Naive thymus-derived CD8-positive, alpha-beta T cell (primary cell): ENCODE measurements at regions not wholly inside any gene's neighbourhood (a gene's known extent, or its start where the extent isn't known, plus 50 kb on each side); places are given as distances from the start of the nearest gene placed in this dataset.

Experiments
- ATAC-seq, 2 donors: fragments of 150-1000 bp; cut with Tn5 transposase in 1 of 2; sonication (Bioruptor Pico), chemical (Tn5 transposase) in 1 of 2; 1 replicate in 1 of 2; 2 replicates in 1 of 2; pipeline ENCODE4 v1.10.0; 2021; ENCODE audit warnings: mild to moderate bottlenecking in 2 of 2, moderate library complexity in 2 of 2
- POLR2A ChIA-PET: fragments of 350-600 bp; sonication (Branson Sonifier 250); formaldehyde crosslinking; loops from one replicate; lab custom pipeline; 2021; ENCODE audit warnings: antibody characterized with exemption; lab: Charles Lee
- DNase-seq, 10 donors: peaks; one replicate each; pipeline versions ENCODE4 v3.0.0 to v3.0.0-alpha.2; 2020 to 2022
- H3K27ac Mint-ChIP-seq, 10 donors: one replicate each; pipeline ENCODE4 v1.8.0; 2020 to 2022; ENCODE audit warnings: mild to moderate bottlenecking in 10 of 10, mixed read lengths in 10 of 10, moderate library complexity in 4 of 10, inconsistent platforms in 1 of 10
- H3K27me3 Mint-ChIP-seq, 5 donors: one replicate each; pipeline ENCODE4 v1.8.0; 2021 to 2022; ENCODE audit warnings: mixed read lengths in 5 of 5
- H3K36me3 Mint-ChIP-seq, 3 donors: one replicate each; pipeline ENCODE4 v1.8.0; 2020 to 2022; ENCODE audit warnings: mixed read lengths in 3 of 3, mild to moderate bottlenecking in 2 of 3, inconsistent platforms in 1 of 3
- H3K4me1 Mint-ChIP-seq, 4 donors: one replicate each; pipeline ENCODE4 v1.8.0; 2021 to 2022; ENCODE audit warnings: mixed read lengths in 4 of 4
- H3K4me3 Mint-ChIP-seq, 10 donors: one replicate each; pipeline ENCODE4 v1.8.0; 2020 to 2022; ENCODE audit warnings: mild to moderate bottlenecking in 10 of 10, mixed read lengths in 10 of 10, moderate library complexity in 6 of 10, inconsistent platforms in 1 of 10
- H3K9me3 Mint-ChIP-seq, 9 donors: one replicate each; pipeline ENCODE4 v1.8.0; 2020 to 2022; ENCODE audit warnings: mixed read lengths in 9 of 9, mild to moderate bottlenecking in 3 of 9, inconsistent platforms in 1 of 9, moderate library complexity in 1 of 9

GRCh38 chr7:11952972-11953371 is 121.0 kb upstream of the THSD7A start:
- no peaks in the 10 kb centered on the region for H3K4me1 Mint-ChIP-seq
- H3K9me3 Mint-ChIP-seq = peaks cover 0 to 7% (median 4%) of the 10 kb centered on the region in 9 donors
- POLR2A ChIA-PET = no interaction called here
- DNase-seq (no peak), ATAC-seq (no peak)
- H3K4me3 Mint-ChIP-seq = no peak overlapping the region
- peaks cover 0 to 6% (median 0%) of the 10 kb centered on the region in 5 donors for H3K27me3 Mint-ChIP-seq
- no peak overlapping the region for H3K27ac Mint-ChIP-seq
- no peaks in the 10 kb centered on the region for H3K36me3 Mint-ChIP-seq

GRCh38 chr7:11956991-11957390 is 125.0 kb upstream of the THSD7A start:
- H3K27me3 Mint-ChIP-seq = peaks cover 0 to 6% (median 0%) of the 10 kb centered on the region in 5 donors
- H3K4me3 Mint-ChIP-seq = no peak overlapping the region
- no peak overlapping the region for H3K27ac Mint-ChIP-seq
- POLR2A ChIA-PET = no interaction called here
- H3K4me1 Mint-ChIP-seq = no peaks in the 10 kb centered on the region
- H3K36me3 Mint-ChIP-seq = no peaks in the 10 kb centered on the region
- H3K9me3 Mint-ChIP-seq = peaks cover 0 to 2% (median 0%) of the 10 kb centered on the region in 9 donors
- no peak for DNase-seq
- ATAC-seq = no peak

GRCh38 chr7:11957956-11958355 is 126.0 kb upstream of the THSD7A start:
- ATAC-seq = no peak
- no peak overlapping the region for H3K27ac Mint-ChIP-seq
- no peak overlapping the region for H3K4me3 Mint-ChIP-seq
- H3K27me3 Mint-ChIP-seq = peaks cover 0 to 6% (median 0%) of the 10 kb centered on the region in 5 donors
- H3K9me3 Mint-ChIP-seq = peaks cover 0 to 7% (median 0%) of the 10 kb centered on the region in 9 donors
- H3K4me1 Mint-ChIP-seq = no peaks in the 10 kb centered on the region
- no peak for DNase-seq
- POLR2A ChIA-PET = no interaction called here
- H3K36me3 Mint-ChIP-seq = no peaks in the 10 kb centered on the region

- H3K9me3 Mint-ChIP-seq = peaks cover 0 to 13% (median 2%) of the 10 kb centered on the region in 9 donors
- ATAC-seq = no peak
- H3K4me1 Mint-ChIP-seq = no peaks in the 10 kb centered on the region
- no peaks in the 10 kb centered on the region for H3K36me3 Mint-ChIP-seq
- H3K4me3 Mint-ChIP-seq = no peak overlapping the region
- H3K27ac Mint-ChIP-seq = no peak overlapping the region
- peaks cover 0 to 6% (median 0%) of the 10 kb centered on the region in 5 donors for H3K27me3 Mint-ChIP-seq
- POLR2A ChIA-PET = no interaction called here
- DNase-seq = no peak
Observed at GRCh38 chr7:11959121-11959520, 127.1 kb upstream of the THSD7A start.

GRCh38 chr7:11960621-11961020 is 128.6 kb upstream of the THSD7A start:
- no peak overlapping the region for H3K4me3 Mint-ChIP-seq
- POLR2A ChIA-PET = no interaction called here
- no peak overlapping the region for H3K27ac Mint-ChIP-seq
- H3K4me1 Mint-ChIP-seq = no peaks in the 10 kb centered on the region
- DNase-seq (no peak), ATAC-seq (no peak)
- H3K9me3 Mint-ChIP-seq = peaks cover 0 to 13% (median 2%) of the 10 kb centered on the region in 9 donors
- H3K27me3 Mint-ChIP-seq = peaks cover 0 to 3% (median 0%) of the 10 kb centered on the region in 5 donors
- H3K36me3 Mint-ChIP-seq = no peaks in the 10 kb centered on the region

- Mint-ChIP-seq H3K36me3 (peaks cover 0 to 10% (median 0%) of the 10 kb centered on the region in 3 donors), H3K4me3 (no peak overlapping the region), H3K4me1 (no peaks in the 10 kb centered on the region), H3K9me3 (peaks cover 2 to 34% (median 13%) of the 10 kb centered on the region in 9 donors), H3K27ac (no peak overlapping the region), H3K27me3 (no peaks in the 10 kb centered on the region)
- ATAC-seq = no peak
- no peak for DNase-seq
- POLR2A ChIA-PET = no interaction called here
Observed at GRCh38 chr7:11969643-11970042, 137.6 kb upstream of the THSD7A start.

GRCh38 chr7:11970132-11970531 is 138.1 kb upstream of the THSD7A start:
- no peak overlapping the region for H3K27ac Mint-ChIP-seq

GRCh38 chr7:11985376-11985775 is 153.4 kb upstream of the THSD7A start:
- Mint-ChIP-seq H3K36me3 (peaks cover 0 to 5% (median 0%) of the 10 kb centered on the region in 3 donors), H3K4me1 (no peaks in the 10 kb centered on the region), H3K27ac (no peak overlapping the region), H3K9me3 (peaks cover 3 to 28% (median 13%) of the 10 kb centered on the region in 9 donors), H3K27me3 (no peaks in the 10 kb centered on the region), H3K4me3 (no peak overlapping the region)
- DNase-seq = no peak
- no peak for ATAC-seq
- POLR2A ChIA-PET = no interaction called here

More at GRCh38 chr7:11970132-11970531, 138.1 kb upstream of the THSD7A start:
- Mint-ChIP-seq H3K27me3 (no peaks in the 10 kb centered on the region), H3K36me3 (peaks cover 0 to 10% (median 0%) of the 10 kb centered on the region in 3 donors), H3K9me3 (peaks cover 3 to 37% (median 13%) of the 10 kb centered on the region in 9 donors), H3K4me1 (no peaks in the 10 kb centered on the region), H3K4me3 (no peak overlapping the region)
- ATAC-seq = no peak
- POLR2A ChIA-PET = no interaction called here
- no peak for DNase-seq

GRCh38 chr7:11985971-11986370 is 154.0 kb upstream of the THSD7A start:
- Mint-ChIP-seq H3K36me3 (peaks cover 0 to 5% (median 0%) of the 10 kb centered on the region in 3 donors), H3K27ac (no peak overlapping the region), H3K9me3 (peaks cover 3 to 28% (median 13%) of the 10 kb centered on the region in 9 donors), H3K4me1 (no peaks in the 10 kb centered on the region), H3K4me3 (no peak overlapping the region), H3K27me3 (no peaks in the 10 kb centered on the region)
- POLR2A ChIA-PET = no interaction called here
- DNase-seq (no peak), ATAC-seq (no peak)

- POLR2A ChIA-PET = no interaction called here
Observed at GRCh38 chr7:11988186-11988585, 156.2 kb upstream of the THSD7A start.

GRCh38 chr7:12002428-12002827 is 170.4 kb upstream of the THSD7A start:
- POLR2A ChIA-PET = no interaction called here
- Mint-ChIP-seq H3K9me3 (peaks cover 0 to 7% (median 0%) of the 10 kb centered on the region in 9 donors), H3K27ac (no peak overlapping the region), H3K4me3 (no peak overlapping the region), H3K36me3 (peaks cover 0 to 4% (median 0%) of the 10 kb centered on the region in 3 donors), H3K27me3 (peaks cover 0 to 9% (median 0%) of the 10 kb centered on the region in 5 donors), H3K4me1 (no peaks in the 10 kb centered on the region)
- no peak for ATAC-seq
- no peak for DNase-seq

More at GRCh38 chr7:11988186-11988585, 156.2 kb upstream of the THSD7A start:
- no peak overlapping the region for H3K4me3 Mint-ChIP-seq
- H3K36me3 Mint-ChIP-seq = peaks cover 0 to under 1% (median 0%) of the 10 kb centered on the region in 3 donors
- ATAC-seq (no peak), DNase-seq (no peak)
- no peak overlapping the region for H3K27ac Mint-ChIP-seq
- H3K9me3 Mint-ChIP-seq = peaks cover 0 to 16% (median 6%) of the 10 kb centered on the region in 9 donors
- H3K27me3 Mint-ChIP-seq = no peaks in the 10 kb centered on the region
- no peaks in the 10 kb centered on the region for H3K4me1 Mint-ChIP-seq

GRCh38 chr7:12004581-12004980 is 172.6 kb upstream of the THSD7A start:
- Mint-ChIP-seq H3K4me3 (no peak overlapping the region), H3K4me1 (no peaks in the 10 kb centered on the region), H3K9me3 (no peaks in the 10 kb centered on the region), H3K27ac (no peak overlapping the region), H3K36me3 (no peaks in the 10 kb centered on the region), H3K27me3 (peaks cover 0 to 9% (median 0%) of the 10 kb centered on the region in 5 donors)
- DNase-seq (no peak), ATAC-seq (no peak)
- POLR2A ChIA-PET = no interaction called here

- peaks cover 0 to 9% (median 0%) of the 10 kb centered on the region in 5 donors for H3K27me3 Mint-ChIP-seq
- no peak for ATAC-seq
- POLR2A ChIA-PET = no interaction called here
- no peaks in the 10 kb centered on the region for H3K4me1 Mint-ChIP-seq
- DNase-seq = no peak
- H3K36me3 Mint-ChIP-seq = no peaks in the 10 kb centered on the region
- no peak overlapping the region for H3K27ac Mint-ChIP-seq
- no peak overlapping the region for H3K4me3 Mint-ChIP-seq
- H3K9me3 Mint-ChIP-seq = no peaks in the 10 kb centered on the region
Observed at GRCh38 chr7:12007576-12007975, 175.6 kb upstream of the THSD7A start.

- H3K4me1 Mint-ChIP-seq = no peaks in the 10 kb centered on the region
- H3K36me3 Mint-ChIP-seq = no peaks in the 10 kb centered on the region
- DNase-seq (no peak), ATAC-seq (no peak)
- POLR2A ChIA-PET = no interaction called here
- H3K27me3 Mint-ChIP-seq = no peaks in the 10 kb centered on the region
- no peak overlapping the region for H3K4me3 Mint-ChIP-seq
- H3K9me3 Mint-ChIP-seq = no peaks in the 10 kb centered on the region
- H3K27ac Mint-ChIP-seq = no peak overlapping the region
Observed at GRCh38 chr7:12013983-12014382, 182.0 kb upstream of the THSD7A start.
